Stomach (tissue), 4 donors: ENCODE measurements at regions not wholly inside any gene's neighbourhood (a gene's known extent, or its start where the extent isn't known, plus 50 kb on each side); places are given as distances from the start of the nearest gene placed in this dataset.

Experiments used
- EP300 ChIP-seq: sonication (generic); formaldehyde crosslinking; IDR thresholded peaks from one replicate; pipeline ENCODE4 v1.6.1; 2017; ENCODE audit warnings: antibody characterized with exemption
- TF ChIP-seq, protein P1 (sequence below), 7 experiments: fragments of 450-650 bp in 4 of 7; fragments of 200-600 bp in 3 of 7; sonication (generic) in 3 of 7; IDR thresholded peaks; one replicate each; pipeline ENCODE4 v1.5.1; 2016 to 2019; ENCODE audit warnings: antibody characterized with exemption in 7 of 7, control low read depth in 2 of 7, mild to moderate bottlenecking in 1 of 7

DNA sequence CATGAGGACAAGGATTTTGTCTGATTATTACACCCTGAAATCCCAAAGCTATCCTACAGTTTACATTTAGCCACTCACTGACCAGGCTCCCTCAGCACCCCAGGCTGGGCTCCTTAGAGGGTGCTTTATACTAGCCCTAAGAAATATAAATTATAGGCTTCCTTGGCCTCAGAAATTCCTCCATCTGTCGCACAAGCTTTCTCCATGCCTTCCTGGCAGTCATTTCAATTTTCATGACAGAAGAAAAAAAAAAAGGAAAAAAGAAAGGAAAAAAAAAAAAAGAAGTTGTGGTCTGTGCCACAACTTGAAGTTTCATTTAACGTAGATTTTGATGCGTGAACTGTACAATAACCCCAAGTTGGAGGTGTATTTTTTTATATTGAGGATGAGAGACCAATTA lies 719.5 kb downstream of the BCL11A start:
- TF ChIP-seq, protein P1, sequence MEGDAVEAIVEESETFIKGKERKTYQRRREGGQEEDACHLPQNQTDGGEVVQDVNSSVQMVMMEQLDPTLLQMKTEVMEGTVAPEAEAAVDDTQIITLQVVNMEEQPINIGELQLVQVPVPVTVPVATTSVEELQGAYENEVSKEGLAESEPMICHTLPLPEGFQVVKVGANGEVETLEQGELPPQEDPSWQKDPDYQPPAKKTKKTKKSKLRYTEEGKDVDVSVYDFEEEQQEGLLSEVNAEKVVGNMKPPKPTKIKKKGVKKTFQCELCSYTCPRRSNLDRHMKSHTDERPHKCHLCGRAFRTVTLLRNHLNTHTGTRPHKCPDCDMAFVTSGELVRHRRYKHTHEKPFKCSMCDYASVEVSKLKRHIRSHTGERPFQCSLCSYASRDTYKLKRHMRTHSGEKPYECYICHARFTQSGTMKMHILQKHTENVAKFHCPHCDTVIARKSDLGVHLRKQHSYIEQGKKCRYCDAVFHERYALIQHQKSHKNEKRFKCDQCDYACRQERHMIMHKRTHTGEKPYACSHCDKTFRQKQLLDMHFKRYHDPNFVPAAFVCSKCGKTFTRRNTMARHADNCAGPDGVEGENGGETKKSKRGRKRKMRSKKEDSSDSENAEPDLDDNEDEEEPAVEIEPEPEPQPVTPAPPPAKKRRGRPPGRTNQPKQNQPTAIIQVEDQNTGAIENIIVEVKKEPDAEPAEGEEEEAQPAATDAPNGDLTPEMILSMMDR (IDR thresholded peaks at IDR 0.05): no peak
- TF ChIP-seq EP300: no peak
